Pons (tissue), 1 donor: ENCODE measurements at regions not wholly inside any gene's neighbourhood (a gene's known extent, or its start where the extent isn't known, plus 50 kb on each side); places are given as distances from the start of the nearest gene placed in this dataset.
"Not testable (repeated sequence)": the region's sequence is repeated elsewhere in the genome, so short reads cannot be mapped to it uniquely, and the experiment has no call there.

Source experiments
- DNase-seq: peaks from one replicate; pipeline ENCODE4 v3.0.0-alpha.2; 2016; ENCODE audit warnings: low spot score

GRCh38 chr3:73228959-73229358 is 167.5 kb downstream of the EBLN2 start:
- no peak for DNase-seq

GRCh38 chr3:73234354-73235014 is 173.0 kb downstream of the EBLN2 start:
- DNase-seq, result peak; percentile 41

- no peak for DNase-seq
These were observed 174.3 kb downstream of the EBLN2 start for GRCh38 chr3:73235768-73236167.

- no peak for DNase-seq
These were observed 175.4 kb downstream of the EBLN2 start for GRCh38 chr3:73236867-73237266.

- no peak for DNase-seq
These were observed 182.3 kb downstream of the EBLN2 start for GRCh38 chr3:73243740-73244139.

GRCh38 chr3:73245459-73245858 is 184.0 kb downstream of the EBLN2 start:
- DNase-seq, result no peak

GRCh38 chr3:73249047-73249446 is 187.6 kb downstream of the EBLN2 start:
- DNase-seq, result no peak

GRCh38 chr3:73254062-73254461 is 192.6 kb downstream of the EBLN2 start:
- no peak for DNase-seq

GRCh38 chr3:73255609-73256029 is 194.2 kb downstream of the EBLN2 start:
- no peak for DNase-seq

GRCh38 chr3:73257186-73257585 is 195.7 kb downstream of the EBLN2 start:
- no peak for DNase-seq

GRCh38 chr3:73258057-73258456 is 196.6 kb downstream of the EBLN2 start:
- DNase-seq, result no peak

- no peak for DNase-seq
These were observed 197.8 kb downstream of the EBLN2 start for GRCh38 chr3:73259291-73259690.

GRCh38 chr3:73259856-73260255 is 198.4 kb downstream of the EBLN2 start:
- DNase-seq, result no peak

- not testable (repeated sequence) for DNase-seq
These were observed 205.1 kb downstream of the EBLN2 start for GRCh38 chr3:73266558-73266957.

GRCh38 chr3:73269126-73269525 is 207.7 kb downstream of the EBLN2 start:
- DNase-seq, result not testable (repeated sequence)

GRCh38 chr3:73270839-73271483 is 209.5 kb downstream of the EBLN2 start:
- DNase-seq, result no peak

GRCh38 chr3:73273341-73273740 is 211.9 kb downstream of the EBLN2 start:
- no peak for DNase-seq

GRCh38 chr3:73280746-73281145 is 219.3 kb downstream of the EBLN2 start:
- DNase-seq, result no peak

- DNase-seq, result no peak
These were observed 223.0 kb downstream of the EBLN2 start for GRCh38 chr3:73284472-73284871.

- no peak for DNase-seq
These were observed 230.1 kb downstream of the EBLN2 start for GRCh38 chr3:73291541-73291940.

- no peak for DNase-seq
These were observed 230.8 kb downstream of the EBLN2 start for GRCh38 chr3:73292220-73292619.

- DNase-seq, result no peak
These were observed 233.1 kb downstream of the EBLN2 start for GRCh38 chr3:73294537-73294936.

GRCh38 chr3:73295876-73296635 is 234.6 kb downstream of the EBLN2 start:
- no peak for DNase-seq
